ENCODE measurements at regions not wholly inside any gene's neighbourhood (a gene's known extent, or its start where the extent isn't known, plus 50 kb on each side); places are given as distances from the start of the nearest gene placed in this dataset.

DNA sequence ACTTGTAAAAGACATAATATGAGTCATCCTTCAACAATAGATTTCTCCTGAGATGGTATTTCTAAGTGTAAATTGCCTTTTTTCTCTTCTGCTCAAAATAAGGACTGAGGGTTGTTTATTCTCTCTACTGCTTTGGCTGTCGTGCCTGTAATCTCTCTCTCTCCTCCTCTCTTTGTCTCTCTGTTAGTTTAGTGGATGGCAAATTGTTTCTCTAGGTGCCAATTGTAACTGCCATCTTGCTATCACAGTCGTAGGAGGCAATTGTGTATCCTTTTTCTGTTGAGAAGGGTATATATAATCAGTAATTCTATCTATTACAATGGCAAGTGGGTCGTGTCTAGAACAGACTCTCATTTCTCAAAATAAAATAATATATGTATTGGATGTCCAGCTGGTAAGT is 545.0 kb upstream of the FBXO33 start:
- peaks cover 5% of the 10 kb centered on the region for H3K4me1 Mint-ChIP-seq
- no peaks in the 10 kb centered on the region for H3K9me3 Mint-ChIP-seq
- Histone ChIP-seq H3K27ac (ENCODE audit: low read depth, low read length) (no peak overlapping the region), H3K9me3 (ENCODE audit: control insufficient read depth, low read length) (no peaks in the 10 kb centered on the region), H3K4me3 (ENCODE audit: low read length) (no peak overlapping the region), H3K27me3 (ENCODE audit: control insufficient read depth, insufficient read depth, low read length, poor library complexity, severe bottlenecking) (no peaks in the 10 kb centered on the region), H3K4me1 (ENCODE audit: control insufficient read depth, insufficient read depth, low read length) (no peaks in the 10 kb centered on the region), H3K36me3 (ENCODE audit: control insufficient read depth, insufficient read depth, low read length) (no peaks in the 10 kb centered on the region), H3K9ac (ENCODE audit: extremely low read depth, low read length, poor library complexity, severe bottlenecking) (no peak overlapping the region)
- no peaks in the 10 kb centered on the region for H3K27me3 Mint-ChIP-seq (ENCODE audit: insufficient read depth)
- TF ChIP-seq, protein P1, sequence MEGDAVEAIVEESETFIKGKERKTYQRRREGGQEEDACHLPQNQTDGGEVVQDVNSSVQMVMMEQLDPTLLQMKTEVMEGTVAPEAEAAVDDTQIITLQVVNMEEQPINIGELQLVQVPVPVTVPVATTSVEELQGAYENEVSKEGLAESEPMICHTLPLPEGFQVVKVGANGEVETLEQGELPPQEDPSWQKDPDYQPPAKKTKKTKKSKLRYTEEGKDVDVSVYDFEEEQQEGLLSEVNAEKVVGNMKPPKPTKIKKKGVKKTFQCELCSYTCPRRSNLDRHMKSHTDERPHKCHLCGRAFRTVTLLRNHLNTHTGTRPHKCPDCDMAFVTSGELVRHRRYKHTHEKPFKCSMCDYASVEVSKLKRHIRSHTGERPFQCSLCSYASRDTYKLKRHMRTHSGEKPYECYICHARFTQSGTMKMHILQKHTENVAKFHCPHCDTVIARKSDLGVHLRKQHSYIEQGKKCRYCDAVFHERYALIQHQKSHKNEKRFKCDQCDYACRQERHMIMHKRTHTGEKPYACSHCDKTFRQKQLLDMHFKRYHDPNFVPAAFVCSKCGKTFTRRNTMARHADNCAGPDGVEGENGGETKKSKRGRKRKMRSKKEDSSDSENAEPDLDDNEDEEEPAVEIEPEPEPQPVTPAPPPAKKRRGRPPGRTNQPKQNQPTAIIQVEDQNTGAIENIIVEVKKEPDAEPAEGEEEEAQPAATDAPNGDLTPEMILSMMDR (conservative IDR thresholded peaks at IDR 0.05): no peak
- DNase-seq: no peak
- no CpG with 5 or more reads among the region's 3 CpGs for WGBS, 2 experiments (ENCODE audit: insufficient coverage in 1 of 2, insufficient read length in 1 of 2)
- H3K27ac Mint-ChIP-seq: no peak overlapping the region
- no peaks in the 10 kb centered on the region for H3K36me3 Mint-ChIP-seq (ENCODE audit: low read depth)
- no peak overlapping the region for H3K4me3 Mint-ChIP-seq

DNA sequence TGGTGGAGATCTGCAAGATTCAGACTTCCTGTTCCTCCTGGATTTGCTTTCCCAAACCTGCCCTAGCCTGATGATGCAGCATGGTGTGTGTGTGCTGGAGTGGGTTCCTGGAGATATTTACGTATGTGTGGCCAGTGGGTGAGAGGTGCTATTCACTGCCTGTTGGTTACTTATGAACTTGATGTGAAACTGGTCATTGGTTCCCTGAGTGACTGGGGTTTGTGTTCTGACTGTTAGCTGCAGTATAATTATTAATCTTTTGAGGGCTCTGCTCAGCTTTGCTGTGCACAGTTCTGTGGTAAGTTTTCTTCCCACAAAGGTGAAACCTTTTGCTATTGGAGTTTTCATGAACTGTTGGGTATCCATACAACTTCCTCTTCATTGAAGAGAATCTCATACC is 541.8 kb upstream of the FBXO33 start:
- Mint-ChIP-seq H3K27me3 (ENCODE audit: insufficient read depth) (no peaks in the 10 kb centered on the region), H3K9me3 (no peaks in the 10 kb centered on the region), H3K27ac (no peak overlapping the region), H3K36me3 (ENCODE audit: low read depth) (no peaks in the 10 kb centered on the region), H3K4me1 (peaks cover 5% of the 10 kb centered on the region), H3K4me3 (no peak overlapping the region)
- Histone ChIP-seq H3K9ac (ENCODE audit: extremely low read depth, low read length, poor library complexity, severe bottlenecking) (no peak overlapping the region), H3K27me3 (ENCODE audit: control insufficient read depth, insufficient read depth, low read length, poor library complexity, severe bottlenecking) (no peaks in the 10 kb centered on the region), H3K4me1 (ENCODE audit: control insufficient read depth, insufficient read depth, low read length) (no peaks in the 10 kb centered on the region), H3K4me3 (ENCODE audit: low read length) (no peak overlapping the region), H3K9me3 (ENCODE audit: control insufficient read depth, low read length) (no peaks in the 10 kb centered on the region), H3K27ac (ENCODE audit: low read depth, low read length) (no peak overlapping the region), H3K36me3 (ENCODE audit: control insufficient read depth, insufficient read depth, low read length) (no peaks in the 10 kb centered on the region)
- TF ChIP-seq, protein P1 (conservative IDR thresholded peaks at IDR 0.05): no peak
- 100% methylated on average over 1 of the region's 1 CpG; no CpG with 5 or more reads in 1 of the 2 experiments for WGBS, 2 experiments (ENCODE audit: insufficient coverage in 1 of 2, insufficient read length in 1 of 2)
- no peak for DNase-seq

- H3K27ac Mint-ChIP-seq: no peak overlapping the region
Measured at GRCh38 chr14:39972704-39973103, 540.5 kb upstream of the FBXO33 start.

More at GRCh38 chr14:39972704-39973103, 540.5 kb upstream of the FBXO33 start:
- TF ChIP-seq, protein P1 (conservative IDR thresholded peaks at IDR 0.05): no peak
- no peak for DNase-seq
- no peak overlapping the region for H3K27ac ChIP-seq (ENCODE audit: low read depth, low read length)
- H3K27me3 Mint-ChIP-seq (ENCODE audit: insufficient read depth): no peaks in the 10 kb centered on the region
- no peaks in the 10 kb centered on the region for H3K36me3 ChIP-seq (ENCODE audit: control insufficient read depth, insufficient read depth, low read length)
- H3K9me3 ChIP-seq (ENCODE audit: control insufficient read depth, low read length): no peaks in the 10 kb centered on the region
- H3K36me3 Mint-ChIP-seq (ENCODE audit: low read depth): no peaks in the 10 kb centered on the region
- H3K4me3 ChIP-seq (ENCODE audit: low read length): no peak overlapping the region
- H3K4me1 ChIP-seq (ENCODE audit: control insufficient read depth, insufficient read depth, low read length): no peaks in the 10 kb centered on the region
- H3K9me3 Mint-ChIP-seq: no peaks in the 10 kb centered on the region
- 100% methylated on average over 2 of the region's 2 CpGs for WGBS, 2 experiments (ENCODE audit: insufficient coverage in 1 of 2, insufficient read length in 1 of 2)
- H3K4me3 Mint-ChIP-seq: no peak overlapping the region
- H3K9ac ChIP-seq (ENCODE audit: extremely low read depth, low read length, poor library complexity, severe bottlenecking): no peak overlapping the region
- no peaks in the 10 kb centered on the region for H3K27me3 ChIP-seq (ENCODE audit: control insufficient read depth, insufficient read depth, low read length, poor library complexity, severe bottlenecking)
- peaks cover 5% of the 10 kb centered on the region for H3K4me1 Mint-ChIP-seq
